Peyer's patch (tissue), 4 donors: ENCODE measurements at regions not wholly inside any gene's neighbourhood (a gene's known extent, or its start where the extent isn't known, plus 50 kb on each side); places are given as distances from the start of the nearest gene placed in this dataset.

Experiments
- POLR2A ChIP-seq, 2 donors: fragments of 450-650 bp; IDR thresholded peaks; one replicate each; pipeline ENCODE4 v1.5.1; 2017; ENCODE audit warnings: antibody characterized with exemption in 2 of 2, mild to moderate bottlenecking in 2 of 2, moderate library complexity in 2 of 2
- TF ChIP-seq, protein P1 (sequence below), 6 experiments: fragments of 450-650 bp in 4 of 6; fragments of 200-600 bp in 2 of 6; sonication (generic) in 1 of 6; IDR thresholded peaks; one replicate each; pipeline ENCODE4 v1.5.1; 2017 to 2019; ENCODE audit warnings: antibody characterized with exemption in 6 of 6, mild to moderate bottlenecking in 3 of 6, moderate library complexity in 1 of 6

DNA sequence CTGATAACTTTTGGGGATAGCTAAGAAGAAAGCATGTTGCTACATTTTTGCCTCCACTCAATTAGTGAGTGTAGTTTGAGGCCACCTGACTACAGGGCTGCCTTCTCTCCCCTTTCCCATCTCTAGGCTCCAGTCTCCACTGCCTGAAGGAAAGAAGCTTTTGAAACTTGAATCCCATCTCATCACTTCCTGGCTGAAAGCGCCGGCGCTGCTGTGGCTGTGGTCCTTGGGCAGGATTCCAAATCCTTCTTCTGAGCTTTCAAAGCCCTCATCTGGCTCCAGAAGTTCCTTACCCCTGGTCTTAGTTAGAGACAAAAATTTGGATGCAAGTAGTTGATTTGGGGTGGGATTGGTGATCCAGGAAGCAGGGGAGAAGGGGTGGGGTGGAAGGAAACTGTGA, 119.4 kb downstream of the FOXL1 start:
- no peak for TF ChIP-seq POLR2A (IDR thresholded peaks at IDR 0.05)
- TF ChIP-seq, protein P1, sequence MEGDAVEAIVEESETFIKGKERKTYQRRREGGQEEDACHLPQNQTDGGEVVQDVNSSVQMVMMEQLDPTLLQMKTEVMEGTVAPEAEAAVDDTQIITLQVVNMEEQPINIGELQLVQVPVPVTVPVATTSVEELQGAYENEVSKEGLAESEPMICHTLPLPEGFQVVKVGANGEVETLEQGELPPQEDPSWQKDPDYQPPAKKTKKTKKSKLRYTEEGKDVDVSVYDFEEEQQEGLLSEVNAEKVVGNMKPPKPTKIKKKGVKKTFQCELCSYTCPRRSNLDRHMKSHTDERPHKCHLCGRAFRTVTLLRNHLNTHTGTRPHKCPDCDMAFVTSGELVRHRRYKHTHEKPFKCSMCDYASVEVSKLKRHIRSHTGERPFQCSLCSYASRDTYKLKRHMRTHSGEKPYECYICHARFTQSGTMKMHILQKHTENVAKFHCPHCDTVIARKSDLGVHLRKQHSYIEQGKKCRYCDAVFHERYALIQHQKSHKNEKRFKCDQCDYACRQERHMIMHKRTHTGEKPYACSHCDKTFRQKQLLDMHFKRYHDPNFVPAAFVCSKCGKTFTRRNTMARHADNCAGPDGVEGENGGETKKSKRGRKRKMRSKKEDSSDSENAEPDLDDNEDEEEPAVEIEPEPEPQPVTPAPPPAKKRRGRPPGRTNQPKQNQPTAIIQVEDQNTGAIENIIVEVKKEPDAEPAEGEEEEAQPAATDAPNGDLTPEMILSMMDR (IDR thresholded peaks at IDR 0.05) = no peak
